NB4 (cell line): ENCODE measurements at regions not wholly inside any gene's neighbourhood (a gene's known extent, or its start where the extent isn't known, plus 50 kb on each side); places are given as distances from the start of the nearest gene placed in this dataset.
"Not testable (repeated sequence)": the region's sequence is repeated elsewhere in the genome, so short reads cannot be mapped to it uniquely, and the experiment has no call there.

Experiments used
- MAX ChIP-seq: IDR thresholded peaks from 2 replicates; pipeline ENCODE4 v1.6.1; 2011; ENCODE audit warnings: low read depth, low read length
- POLR2A ChIP-seq: IDR thresholded peaks from 2 replicates; pipeline ENCODE4 v1.6.1; 2011; ENCODE audit warnings: mild to moderate bottlenecking; ENCODE audit not compliant: insufficient read length; ENCODE audit errors: extremely low read depth

- not testable (repeated sequence) for TF ChIP-seq MAX, POLR2A
Observed at GRCh38 chr12:54123981-54124380, 64.8 kb downstream of the SMUG1 start.
